ENCODE measurements at regions not wholly inside any gene's neighbourhood (a gene's known extent, or its start where the extent isn't known, plus 50 kb on each side); places are given as distances from the start of the nearest gene placed in this dataset.

DNA sequence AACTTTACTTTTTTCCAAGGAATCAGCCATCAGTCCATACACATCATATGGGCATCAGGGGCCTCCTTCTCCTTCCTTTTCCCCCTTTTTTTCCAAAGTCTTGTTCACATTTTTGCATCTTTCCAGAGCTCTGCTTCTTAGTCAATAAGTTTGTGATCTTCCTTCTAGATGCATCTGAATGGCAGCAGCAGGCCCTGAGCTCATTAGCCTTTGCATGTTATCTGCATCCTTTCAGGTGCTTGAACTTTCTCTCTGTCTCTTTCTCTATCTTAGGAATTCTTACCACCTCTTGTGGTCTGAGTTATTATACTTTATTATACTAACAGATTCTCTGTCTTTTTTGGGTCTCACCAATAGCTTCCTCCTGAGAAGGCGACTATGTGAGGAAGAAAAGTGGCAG, 312.4 kb upstream of the FANCL start:
- Mint-ChIP-seq H3K4me1 (no peaks in the 10 kb centered on the region), H3K4me3 (no peak overlapping the region), H3K27ac (no peak overlapping the region), H3K27me3 (peaks cover 0 to 5% (median 3%) of the 10 kb centered on the region in 5 donors), H3K9me3 (peaks cover 0 to 3% (median 0%) of the 10 kb centered on the region in 11 donors), H3K36me3 (no peaks in the 10 kb centered on the region)
- H3K4me1 ChIP-seq (ENCODE audit: control insufficient read depth in 2 of 2, insufficient read depth in 2 of 2, low read length in 2 of 2): no peaks in the 10 kb centered on the region
- H3K27ac ChIP-seq (ENCODE audit: low read depth, low read length): no peak overlapping the region
- ATAC-seq (no peak), DNase-seq (no peak)
- H3K4me3 ChIP-seq (ENCODE audit: low read length): no peak overlapping the region
- intact Hi-C loops (cut with micrococcal nuclease): loop anchor here in 1 of 2 donors (10.0 kb wide), 1 partner anchor 649 kb away; no protein-coding TSS in a partner anchor
- H3K27me3 ChIP-seq (ENCODE audit: control insufficient read depth in 2 of 2, insufficient read depth in 2 of 2, low read length in 2 of 2): no peaks in the 10 kb centered on the region
- POLR2A ChIA-PET: no interaction called here
- CTCF ChIA-PET: no interaction called here
- no peaks in the 10 kb centered on the region for H3K9me3 ChIP-seq (ENCODE audit: control insufficient read depth in 2 of 3, low read length in 3 of 3)
- no peaks in the 10 kb centered on the region for H3K36me3 ChIP-seq (ENCODE audit: control insufficient read depth in 2 of 3, insufficient read depth in 3 of 3, low read length in 3 of 3)

DNA sequence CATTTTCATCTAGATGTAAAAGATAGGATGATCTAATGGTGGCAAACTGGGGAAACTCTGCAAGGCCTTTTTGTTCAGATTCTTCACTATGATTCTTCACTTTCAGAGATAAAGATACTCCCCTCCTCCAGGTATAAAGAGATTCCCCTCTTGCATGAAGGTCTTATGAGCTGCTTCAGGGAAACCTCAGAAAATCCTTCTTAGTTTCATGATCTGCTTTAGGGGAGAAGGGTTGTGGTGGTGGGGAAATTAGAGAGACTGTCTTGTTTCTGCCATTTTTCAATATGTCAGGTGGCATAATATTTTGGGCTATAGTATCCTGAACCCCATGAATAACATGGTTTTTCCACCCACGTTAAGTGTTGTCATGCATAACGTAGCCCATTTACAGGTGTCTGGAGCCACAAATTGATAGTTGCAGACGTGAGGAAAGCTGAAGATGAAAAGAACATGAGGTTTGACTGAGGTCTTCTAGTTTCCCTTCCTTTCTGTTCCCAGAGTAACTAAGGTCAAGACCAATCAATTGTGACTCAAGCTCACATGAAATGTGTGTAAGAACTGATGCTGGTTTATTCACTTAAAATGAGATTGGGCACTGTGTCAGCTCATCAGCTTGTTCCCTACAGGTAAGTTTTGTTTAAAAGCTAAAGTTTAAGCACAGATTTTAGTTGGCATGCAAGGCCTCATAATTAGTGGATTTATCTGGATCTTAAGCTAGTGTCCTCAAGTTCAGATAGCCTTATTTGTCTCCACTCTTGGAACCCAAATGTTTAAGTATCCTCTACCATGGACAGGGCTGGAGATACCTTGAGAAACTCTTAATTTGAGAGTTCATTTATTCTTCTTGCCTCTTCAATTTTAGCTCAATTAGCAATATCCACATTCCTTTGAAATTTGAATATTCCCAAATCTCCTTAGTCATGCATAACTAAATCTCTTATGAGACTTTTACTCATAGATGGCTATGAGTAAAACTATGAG, 304.5 kb upstream of the FANCL start:
- ChIA-PET CTCF (interaction anchor here (0.7 kb wide), 1 partner anchor 37 kb away, joined by 3 read pairs; no protein-coding TSS in a partner anchor), POLR2A (no interaction called here)
- H3K9me3 ChIP-seq (ENCODE audit: control insufficient read depth in 2 of 3, low read length in 3 of 3): no peaks in the 10 kb centered on the region
- no peak overlapping the region for H3K4me3 Mint-ChIP-seq
- H3K4me1 Mint-ChIP-seq: no peaks in the 10 kb centered on the region
- H3K27me3 ChIP-seq (ENCODE audit: control insufficient read depth in 2 of 2, insufficient read depth in 2 of 2, low read length in 2 of 2): no peaks in the 10 kb centered on the region
- intact Hi-C loops (cut with micrococcal nuclease): no loop called here
- no peaks in the 10 kb centered on the region for H3K36me3 ChIP-seq (ENCODE audit: control insufficient read depth in 2 of 3, insufficient read depth in 3 of 3, low read length in 3 of 3)
- no peak for ATAC-seq
- DNase-seq: no peak
- no peak overlapping the region for H3K27ac Mint-ChIP-seq
- no peaks in the 10 kb centered on the region for H3K36me3 Mint-ChIP-seq
- no peak overlapping the region for H3K27ac ChIP-seq (ENCODE audit: low read depth, low read length)
- peaks cover 0 to 12% (median 2%) of the 10 kb centered on the region in 5 donors for H3K27me3 Mint-ChIP-seq
- peaks cover 0 to 3% (median 0%) of the 10 kb centered on the region in 11 donors for H3K9me3 Mint-ChIP-seq
- H3K4me3 ChIP-seq (ENCODE audit: low read length): no peak overlapping the region
- no peaks in the 10 kb centered on the region for H3K4me1 ChIP-seq (ENCODE audit: control insufficient read depth in 2 of 2, insufficient read depth in 2 of 2, low read length in 2 of 2)

DNA sequence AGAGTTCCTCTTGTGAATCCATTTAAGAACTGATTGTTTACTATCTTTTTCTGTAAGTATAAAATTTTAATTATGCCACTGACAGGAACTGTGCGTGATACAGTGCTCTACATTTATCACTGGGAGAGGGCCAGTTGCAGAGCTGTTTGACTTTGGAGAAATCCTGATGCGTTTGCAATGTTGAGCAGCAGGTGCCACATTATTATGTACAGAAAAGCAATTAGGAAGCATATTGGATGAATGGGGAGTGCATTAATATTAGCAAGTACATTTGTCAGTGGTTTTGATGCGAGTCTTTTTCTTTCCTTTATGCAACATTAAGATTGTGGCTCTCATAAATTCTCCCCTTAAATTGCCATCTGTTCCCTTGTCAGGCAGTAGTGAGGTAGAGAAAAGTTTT, 302.3 kb upstream of the FANCL start:
- intact Hi-C loops (cut with micrococcal nuclease): no loop called here
- no peak overlapping the region for H3K4me3 ChIP-seq (ENCODE audit: low read length)
- H3K9me3 Mint-ChIP-seq: peaks cover 0 to 1% (median 0%) of the 10 kb centered on the region in 11 donors
- no peaks in the 10 kb centered on the region for H3K4me1 Mint-ChIP-seq
- H3K27me3 Mint-ChIP-seq: peaks cover 0 to 9% (median 3%) of the 10 kb centered on the region in 5 donors
- H3K27ac ChIP-seq (ENCODE audit: low read depth, low read length): no peak overlapping the region
- H3K27me3 ChIP-seq (ENCODE audit: control insufficient read depth in 2 of 2, insufficient read depth in 2 of 2, low read length in 2 of 2): no peaks in the 10 kb centered on the region
- no peaks in the 10 kb centered on the region for H3K36me3 ChIP-seq (ENCODE audit: control insufficient read depth in 2 of 3, insufficient read depth in 3 of 3, low read length in 3 of 3)
- H3K27ac Mint-ChIP-seq: no peak overlapping the region
- ChIA-PET POLR2A (no interaction called here), CTCF (no interaction called here)
- no peaks in the 10 kb centered on the region for H3K4me1 ChIP-seq (ENCODE audit: control insufficient read depth in 2 of 2, insufficient read depth in 2 of 2, low read length in 2 of 2)
- no peaks in the 10 kb centered on the region for H3K36me3 Mint-ChIP-seq
- ATAC-seq (no peak), DNase-seq (no peak)
- no peaks in the 10 kb centered on the region for H3K9me3 ChIP-seq (ENCODE audit: control insufficient read depth in 2 of 3, low read length in 3 of 3)
- no peak overlapping the region for H3K4me3 Mint-ChIP-seq

DNA sequence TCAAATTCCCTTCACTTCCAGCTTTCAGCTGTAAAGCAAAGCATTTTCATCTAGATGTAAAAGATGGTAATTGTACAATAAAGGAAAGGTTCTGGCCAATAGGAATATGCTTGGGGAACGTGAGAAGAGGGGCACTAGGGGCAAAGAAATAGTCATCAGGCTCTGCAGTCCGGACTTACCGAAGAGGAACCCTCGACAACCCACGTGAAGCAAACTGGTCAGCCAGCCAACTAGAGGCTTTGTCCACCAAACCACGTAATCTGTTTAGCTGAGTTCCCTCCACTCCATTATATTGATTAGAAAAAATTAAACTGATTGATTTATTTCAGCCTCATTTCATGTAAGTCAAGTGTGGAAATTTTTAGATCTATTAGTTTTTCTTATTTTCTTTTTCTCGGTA, 300.4 kb upstream of the FANCL start:
- Mint-ChIP-seq H3K27me3 (peaks cover 0 to 3% (median 1%) of the 10 kb centered on the region in 5 donors), H3K4me1 (no peaks in the 10 kb centered on the region), H3K9me3 (no peaks in the 10 kb centered on the region), H3K27ac (no peak overlapping the region), H3K36me3 (no peaks in the 10 kb centered on the region), H3K4me3 (no peak overlapping the region)
- H3K9me3 ChIP-seq (ENCODE audit: control insufficient read depth in 2 of 3, low read length in 3 of 3): no peaks in the 10 kb centered on the region
- H3K4me3 ChIP-seq (ENCODE audit: low read length): no peak overlapping the region
- H3K4me1 ChIP-seq (ENCODE audit: control insufficient read depth in 2 of 2, insufficient read depth in 2 of 2, low read length in 2 of 2): no peaks in the 10 kb centered on the region
- ChIA-PET POLR2A (no interaction called here), CTCF (no interaction called here)
- no peaks in the 10 kb centered on the region for H3K27me3 ChIP-seq (ENCODE audit: control insufficient read depth in 2 of 2, insufficient read depth in 2 of 2, low read length in 2 of 2)
- intact Hi-C loops (cut with micrococcal nuclease): no loop called here
- H3K36me3 ChIP-seq (ENCODE audit: control insufficient read depth in 2 of 3, insufficient read depth in 3 of 3, low read length in 3 of 3): no peaks in the 10 kb centered on the region
- ATAC-seq: no peak
- no peak for DNase-seq
- no peak overlapping the region for H3K27ac ChIP-seq (ENCODE audit: low read depth, low read length)

DNA sequence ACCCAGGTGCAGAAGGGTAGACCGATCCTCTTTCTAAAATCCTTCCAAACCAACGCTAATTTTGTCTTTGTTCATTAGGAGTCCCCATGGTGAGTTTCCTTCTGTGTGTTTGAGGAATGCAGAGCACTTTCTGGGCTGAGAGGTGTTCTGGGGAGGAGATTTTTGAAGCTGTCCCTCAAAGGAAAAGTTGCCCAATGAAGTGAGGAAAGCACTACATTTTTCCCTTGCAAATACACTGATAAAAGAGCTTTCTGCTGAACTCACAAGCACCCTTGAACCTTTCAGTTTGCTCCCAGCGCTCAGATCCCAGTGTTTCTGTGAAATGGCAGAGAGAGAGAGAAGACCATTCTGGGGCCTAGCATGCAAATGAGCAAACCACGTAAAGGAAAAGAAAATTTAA, 299.6 kb upstream of the FANCL start:
- peaks cover 0 to 3% (median 0%) of the 10 kb centered on the region in 5 donors for H3K27me3 Mint-ChIP-seq
- Histone ChIP-seq H3K4me3 (ENCODE audit: low read length) (no peak overlapping the region), H3K27ac (ENCODE audit: low read depth, low read length) (no peak overlapping the region), H3K27me3 (ENCODE audit: control insufficient read depth in 2 of 2, insufficient read depth in 2 of 2, low read length in 2 of 2) (no peaks in the 10 kb centered on the region), H3K9me3 (ENCODE audit: control insufficient read depth in 2 of 3, low read length in 3 of 3) (no peaks in the 10 kb centered on the region), H3K4me1 (ENCODE audit: control insufficient read depth in 2 of 2, insufficient read depth in 2 of 2, low read length in 2 of 2) (no peaks in the 10 kb centered on the region), H3K36me3 (ENCODE audit: control insufficient read depth in 2 of 3, insufficient read depth in 3 of 3, low read length in 3 of 3) (no peaks in the 10 kb centered on the region)
- POLR2A ChIA-PET: no interaction called here
- DNase-seq (no peak), ATAC-seq (no peak)
- intact Hi-C loops (cut with micrococcal nuclease): no loop called here
- no peak overlapping the region for H3K27ac Mint-ChIP-seq
- H3K4me3 Mint-ChIP-seq: no peak overlapping the region
- H3K4me1 Mint-ChIP-seq: no peaks in the 10 kb centered on the region
- no peaks in the 10 kb centered on the region for H3K9me3 Mint-ChIP-seq
- CTCF ChIA-PET: no interaction called here
- no peaks in the 10 kb centered on the region for H3K36me3 Mint-ChIP-seq

DNA sequence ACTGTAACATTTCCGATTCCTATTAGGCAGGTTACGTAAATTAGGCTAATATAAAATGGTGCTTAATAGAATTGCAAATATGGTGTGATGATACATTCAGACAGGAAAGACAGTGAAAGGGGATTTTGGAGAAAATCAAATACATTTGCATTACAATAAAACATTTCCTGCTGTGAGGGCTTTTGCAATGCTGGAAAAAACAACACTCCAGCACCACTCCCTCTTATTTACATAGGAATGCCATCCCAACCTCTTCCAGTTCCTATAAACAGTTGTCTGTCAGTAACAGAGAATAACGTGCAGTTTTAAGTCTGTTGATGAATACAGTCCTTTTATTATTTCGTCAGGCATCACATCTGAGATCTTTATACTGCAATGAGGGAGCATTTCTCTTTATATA, 298.8 kb upstream of the FANCL start:
- POLR2A ChIA-PET: no interaction called here

DNA sequence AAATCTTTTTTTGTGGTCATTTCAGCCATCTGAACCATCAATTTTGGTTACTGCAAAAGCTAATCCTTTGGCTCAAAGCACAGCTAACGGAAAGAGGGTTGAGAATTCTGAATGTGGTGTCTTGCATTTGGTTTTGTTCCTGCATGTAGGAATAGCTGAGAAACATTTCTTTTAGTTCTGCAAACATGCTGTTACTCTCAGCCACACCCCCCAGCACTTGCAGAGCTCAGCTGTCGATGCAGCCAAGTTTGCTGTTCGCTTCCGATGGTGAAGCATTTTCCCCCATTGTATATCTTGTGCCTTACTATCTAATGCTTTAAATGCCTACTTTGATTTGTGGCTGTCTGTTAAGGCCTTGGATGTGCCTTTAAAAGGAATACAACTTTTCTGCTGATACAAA, 294.9 kb upstream of the FANCL start:
- Histone ChIP-seq H3K36me3 (ENCODE audit: control insufficient read depth in 2 of 3, insufficient read depth in 3 of 3, low read length in 3 of 3) (no peaks in the 10 kb centered on the region), H3K27me3 (ENCODE audit: control insufficient read depth in 2 of 2, insufficient read depth in 2 of 2, low read length in 2 of 2) (no peaks in the 10 kb centered on the region), H3K9me3 (ENCODE audit: control insufficient read depth in 2 of 3, low read length in 3 of 3) (no peaks in the 10 kb centered on the region), H3K27ac (ENCODE audit: low read depth, low read length) (no peak overlapping the region), H3K4me3 (ENCODE audit: low read length) (no peak overlapping the region), H3K4me1 (ENCODE audit: control insufficient read depth in 2 of 2, insufficient read depth in 2 of 2, low read length in 2 of 2) (no peaks in the 10 kb centered on the region)
- Mint-ChIP-seq H3K4me1 (no peaks in the 10 kb centered on the region), H3K27ac (no peak overlapping the region), H3K4me3 (no peak overlapping the region), H3K9me3 (peaks cover 0 to 4% (median 0%) of the 10 kb centered on the region in 11 donors), H3K27me3 (peaks cover 0 to 3% (median 0%) of the 10 kb centered on the region in 5 donors), H3K36me3 (no peaks in the 10 kb centered on the region)
- no peak for DNase-seq
- POLR2A ChIA-PET: no interaction called here
- CTCF ChIA-PET: no interaction called here
- no peak for ATAC-seq
- intact Hi-C loops (cut with micrococcal nuclease): no loop called here

More for the DNA sequence above, 298.8 kb upstream of the FANCL start:
- H3K4me3 Mint-ChIP-seq: no peak overlapping the region
- CTCF ChIA-PET: no interaction called here
- Histone ChIP-seq H3K4me1 (ENCODE audit: control insufficient read depth in 2 of 2, insufficient read depth in 2 of 2, low read length in 2 of 2) (no peaks in the 10 kb centered on the region), H3K4me3 (ENCODE audit: low read length) (no peak overlapping the region), H3K27me3 (ENCODE audit: control insufficient read depth in 2 of 2, insufficient read depth in 2 of 2, low read length in 2 of 2) (no peaks in the 10 kb centered on the region), H3K27ac (ENCODE audit: low read depth, low read length) (no peak overlapping the region), H3K9me3 (ENCODE audit: control insufficient read depth in 2 of 3, low read length in 3 of 3) (no peaks in the 10 kb centered on the region), H3K36me3 (ENCODE audit: control insufficient read depth in 2 of 3, insufficient read depth in 3 of 3, low read length in 3 of 3) (no peaks in the 10 kb centered on the region)
- H3K27ac Mint-ChIP-seq: no peak overlapping the region
- H3K36me3 Mint-ChIP-seq: no peaks in the 10 kb centered on the region
- DNase-seq (no peak), ATAC-seq (no peak)
- no peaks in the 10 kb centered on the region for H3K9me3 Mint-ChIP-seq
- H3K4me1 Mint-ChIP-seq: no peaks in the 10 kb centered on the region
- H3K27me3 Mint-ChIP-seq: peaks cover 0 to 3% (median 0%) of the 10 kb centered on the region in 5 donors
- intact Hi-C loops (cut with micrococcal nuclease): no loop called here

Measured in naive thymus-derived CD4-positive, alpha-beta T cell (primary cell).